Activated CD4-positive, alpha-beta T cell treated with anti-CD3 and anti-CD28 coated beads for 48 hours (primary cell): ENCODE measurements at regions not wholly inside any gene's neighbourhood (a gene's known extent, or its start where the extent isn't known, plus 50 kb on each side); places are given as distances from the start of the nearest gene placed in this dataset.

Source experiments
- DNase-seq: peaks from one replicate; pipeline ENCODE4 v3.0.0-alpha.2; 2020

DNA sequence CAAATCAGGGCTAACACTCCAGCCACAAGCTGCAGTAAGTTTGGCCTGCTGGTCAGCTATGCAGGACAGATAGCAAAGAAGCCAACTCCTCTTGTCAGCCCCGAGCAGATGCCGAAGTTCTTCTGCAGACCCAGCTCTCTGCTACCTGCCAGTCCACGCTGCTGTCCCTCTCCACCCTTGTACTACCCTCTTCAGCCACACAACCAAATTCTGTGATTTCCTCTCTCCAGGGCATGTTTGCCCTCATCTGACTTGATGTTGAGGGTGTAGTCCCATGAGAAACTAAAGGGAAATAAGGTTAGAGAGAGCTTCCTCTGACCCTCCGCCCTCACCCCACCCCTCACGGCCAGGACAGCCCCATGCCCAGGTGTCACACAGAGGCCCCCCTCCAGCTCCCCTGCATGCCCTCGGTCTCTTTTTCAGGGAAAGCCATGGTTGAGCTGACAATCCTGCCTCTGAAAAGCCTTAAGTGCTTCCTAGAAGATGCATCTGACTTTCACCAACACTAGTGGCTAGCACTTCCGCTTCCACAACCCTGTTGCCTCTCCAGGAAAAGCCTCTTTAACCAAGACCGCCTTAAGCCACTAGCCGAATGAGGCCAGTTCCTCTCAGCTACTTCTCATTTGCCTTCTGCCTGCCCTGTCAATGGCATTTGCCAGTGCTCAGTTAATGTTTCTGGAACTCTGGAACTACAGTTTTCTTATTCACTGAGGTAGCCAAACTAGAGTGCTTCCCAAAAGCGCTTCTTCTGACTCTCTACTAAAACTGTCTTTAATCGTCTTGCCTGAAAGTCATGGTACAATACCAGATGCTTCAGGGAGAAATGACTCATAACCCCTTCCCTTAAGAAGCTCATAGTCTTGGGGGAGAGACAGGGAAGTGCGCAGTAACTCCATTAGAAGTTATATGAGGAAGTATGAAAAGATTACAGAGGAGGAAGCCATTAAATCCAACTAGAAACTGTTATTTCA, 300.4 kb upstream of the STT3B start:
- no peak for DNase-seq

GRCh38 chr3:31234145-31234544, 298.6 kb upstream of the STT3B start:
- no peak for DNase-seq

- DNase-seq: no peak
Measured at GRCh38 chr3:31235062-31235700, 297.5 kb upstream of the STT3B start.

DNA sequence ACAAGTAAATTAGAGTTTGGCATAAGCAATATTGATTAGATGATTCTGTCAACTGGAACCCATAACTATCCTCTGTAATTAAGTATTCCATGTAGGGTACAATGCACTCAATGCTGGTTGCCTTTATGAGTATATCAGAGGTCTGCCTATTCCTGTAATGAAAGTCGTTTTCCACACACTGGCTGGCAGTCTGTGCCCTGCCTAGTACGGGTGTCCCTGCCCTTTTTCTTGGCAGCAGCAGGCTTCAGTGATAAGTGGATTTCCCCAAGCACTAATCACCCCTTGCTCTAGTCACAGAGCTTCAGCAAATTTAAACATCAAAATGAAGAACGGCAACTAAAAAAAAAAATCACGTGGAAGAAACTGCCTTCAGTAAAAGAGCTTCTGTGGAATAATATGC, 294.8 kb upstream of the STT3B start:
- no peak for DNase-seq

DNA sequence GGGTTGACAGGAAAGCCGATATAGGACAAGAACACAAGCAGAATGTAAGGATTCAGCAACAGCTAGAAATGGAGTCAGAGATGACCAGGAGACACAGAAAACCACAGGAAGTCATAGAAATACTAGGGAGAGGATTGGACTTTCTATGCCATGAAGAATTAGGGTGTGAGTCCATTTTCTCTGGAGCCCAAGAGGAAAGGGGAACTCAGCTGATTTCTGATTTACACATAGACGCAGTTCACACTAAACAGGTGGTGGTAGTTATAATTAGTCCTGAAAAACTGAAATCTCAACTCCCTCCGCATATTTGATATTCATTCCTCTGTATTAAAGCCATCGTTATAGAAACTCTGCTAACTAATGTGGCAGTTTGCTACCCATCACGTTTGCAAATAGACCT, 292.7 kb upstream of the STT3B start:
- no peak for DNase-seq

DNA sequence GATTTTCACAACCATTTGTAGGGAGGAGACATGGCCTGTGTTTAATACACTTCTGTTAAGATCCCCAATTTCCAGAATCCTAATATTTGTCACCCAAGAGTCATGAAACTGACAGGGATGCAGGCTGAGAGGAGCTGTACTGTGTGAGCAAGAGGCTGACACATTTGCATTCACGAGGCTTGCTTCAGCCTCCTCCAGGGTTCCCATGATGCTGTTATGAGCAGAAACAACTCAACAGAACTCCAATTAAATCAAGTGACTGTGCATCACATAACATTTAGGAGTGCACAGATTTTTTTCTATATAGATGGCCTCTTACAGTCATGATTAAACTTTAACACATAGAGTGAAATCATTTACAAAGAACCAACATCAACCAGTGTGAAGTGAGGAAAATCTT, 292.3 kb upstream of the STT3B start:
- no peak for DNase-seq

GRCh38 chr3:31240874-31241273, 291.9 kb upstream of the STT3B start:
- no peak for DNase-seq

- no peak for DNase-seq
Measured at GRCh38 chr3:31241533-31241932, 291.2 kb upstream of the STT3B start.

GRCh38 chr3:31242026-31242960, 290.4 kb upstream of the STT3B start:
- DNase-seq: no peak

GRCh38 chr3:31244929-31245817, 287.6 kb upstream of the STT3B start:
- no peak for DNase-seq

DNA sequence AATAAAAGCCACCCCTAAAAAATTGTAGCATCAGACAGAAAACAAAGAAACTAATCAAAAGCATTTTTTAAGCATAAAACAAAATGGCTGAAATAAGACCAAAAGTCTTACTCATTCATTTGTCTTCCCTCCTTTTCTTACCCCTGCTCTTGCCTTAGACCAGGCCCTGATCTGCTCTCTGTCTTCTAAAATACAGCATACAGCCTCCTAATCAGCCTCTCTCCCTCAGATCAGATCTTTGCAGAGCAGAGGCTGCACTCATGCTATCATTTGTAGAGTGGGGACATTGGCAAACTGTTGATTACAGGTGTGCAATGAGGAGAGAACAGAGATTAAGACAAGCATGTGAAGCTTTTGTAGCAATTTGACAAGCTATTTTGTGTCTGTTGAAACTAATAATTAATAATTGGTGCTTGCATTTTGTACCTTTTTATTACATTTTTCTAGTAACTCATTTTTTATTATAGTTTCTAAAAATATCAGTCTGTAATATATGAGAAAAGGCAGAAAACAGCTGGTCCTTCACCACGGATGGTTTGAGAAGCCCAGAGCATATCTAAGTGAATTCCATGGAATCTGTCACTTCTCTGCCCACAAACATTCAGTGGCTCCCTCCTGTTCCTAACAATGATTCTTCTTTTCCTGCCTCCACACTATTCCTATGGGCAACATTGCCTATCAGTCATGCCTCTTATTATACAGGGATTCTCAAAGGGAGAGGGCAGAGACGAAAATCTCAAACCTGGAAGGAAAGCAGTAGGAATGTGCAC, 286.2 kb upstream of the STT3B start:
- DNase-seq: no peak

GRCh38 chr3:31247063-31247447, 285.7 kb upstream of the STT3B start:
- DNase-seq: no peak

- DNase-seq: peak; percentile 35
Measured at GRCh38 chr3:31247850-31248562, 284.7 kb upstream of the STT3B start.

DNA sequence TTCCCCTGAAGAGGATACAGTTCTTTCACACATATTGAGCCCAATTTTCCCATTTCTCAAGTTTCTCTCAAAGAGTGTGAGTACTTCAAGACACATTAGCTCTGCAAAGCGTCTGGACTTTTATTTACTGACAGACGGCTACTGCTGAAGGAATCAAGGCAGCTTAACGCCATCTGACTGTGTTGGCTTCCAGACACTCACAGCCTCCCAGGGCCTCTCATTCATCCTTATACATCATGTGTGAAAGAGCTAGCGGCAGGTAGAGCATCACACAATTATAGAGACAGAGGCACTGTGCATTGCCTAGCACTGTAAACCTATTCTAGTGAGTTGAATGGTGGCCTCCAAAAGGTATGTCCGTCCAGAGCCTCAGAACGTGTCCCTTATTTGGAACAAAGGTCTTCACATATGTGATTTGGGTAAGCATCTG, 284.1 kb upstream of the STT3B start:
- DNase-seq: no peak

DNA sequence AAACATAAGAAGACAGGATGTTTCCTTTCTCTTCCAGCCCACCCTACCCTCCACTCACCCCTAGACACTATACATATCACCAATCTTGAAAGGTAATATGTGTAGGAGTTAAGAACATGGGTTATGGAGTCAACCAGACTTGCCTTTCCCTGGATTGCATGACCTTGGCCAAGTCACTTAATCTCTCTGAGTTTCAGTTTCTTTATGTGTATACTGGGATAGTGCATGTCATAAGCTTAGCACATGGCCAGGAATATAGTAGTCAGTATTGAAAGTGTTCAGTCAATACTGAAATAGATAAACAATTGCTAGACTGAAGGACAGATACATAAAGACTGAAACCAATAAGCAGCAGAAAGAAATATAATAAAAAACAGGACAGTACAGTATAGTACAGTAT, 283.2 kb upstream of the STT3B start:
- no peak for DNase-seq

GRCh38 chr3:31250116-31250777, 282.5 kb upstream of the STT3B start:
- DNase-seq: no peak

DNA sequence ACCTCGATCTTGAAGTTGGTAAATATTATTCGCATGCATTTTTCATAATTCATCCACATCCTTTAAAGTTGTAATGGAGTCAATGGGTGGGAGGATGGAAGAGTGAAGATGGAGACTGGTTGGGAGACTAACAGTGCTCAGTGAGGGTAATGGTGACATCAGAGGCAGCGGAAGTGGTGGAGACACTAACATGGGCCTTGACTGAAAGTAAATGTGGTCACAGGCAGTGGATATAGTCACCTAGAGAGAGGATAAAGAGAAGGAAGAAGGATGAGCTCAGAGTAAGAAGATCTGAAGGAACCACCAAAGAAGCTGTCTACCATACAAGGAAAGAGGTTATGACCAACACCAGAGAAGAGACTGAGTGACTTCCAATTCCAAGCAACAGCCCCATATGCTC, 281.6 kb upstream of the STT3B start:
- DNase-seq: peak; percentile 41

- DNase-seq: peak; percentile 21
Measured at GRCh38 chr3:31252216-31253185, 280.2 kb upstream of the STT3B start.

DNA sequence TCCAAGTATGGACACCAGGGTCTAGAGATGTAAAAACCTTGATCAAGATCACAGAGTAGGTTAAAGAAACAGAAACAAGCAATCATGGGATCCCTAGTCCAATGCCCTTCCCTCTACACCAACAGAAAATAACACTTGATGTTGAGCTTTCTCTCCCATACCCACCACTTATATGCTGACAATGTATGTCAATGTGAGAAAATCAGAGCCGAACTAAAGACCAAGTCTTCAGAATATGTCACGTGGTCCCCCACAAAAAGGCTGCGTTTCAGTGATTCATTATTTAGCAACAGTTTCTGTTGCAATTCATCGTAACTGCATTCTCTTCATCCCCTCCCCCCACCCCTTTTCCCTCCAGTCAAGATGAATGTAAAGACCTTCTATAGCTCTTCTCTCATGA, 278.9 kb upstream of the STT3B start:
- peak; percentile 53 for DNase-seq
